Spinal cord (tissue), 9 donors: ENCODE measurements at regions not wholly inside any gene's neighbourhood (a gene's known extent, or its start where the extent isn't known, plus 50 kb on each side); places are given as distances from the start of the nearest gene placed in this dataset.
"Not testable (repeated sequence)": the region's sequence is repeated elsewhere in the genome, so short reads cannot be mapped to it uniquely, and the experiment has no call there.

Experiments
- DNase-seq, 6 donors: peaks; one replicate each; pipeline versions ENCODE4 v3.0.0 to v3.0.0-alpha.2; 2013 to 2015; ENCODE audit warnings: low spot score in 6 of 6, low read depth in 4 of 6
- H3K27ac ChIP-seq: one replicate; pipeline ENCODE4 v1.5.1; 2013; ENCODE audit warnings: low read depth, low read length, control low read depth
- H3K27me3 ChIP-seq: one replicate; pipeline ENCODE4 v1.6.1; 2013; ENCODE audit warnings: low read length; ENCODE audit not compliant: control insufficient read depth, insufficient read depth
- H3K36me3 ChIP-seq: one replicate; pipeline ENCODE4 v1.6.1; 2013; ENCODE audit warnings: low read length; ENCODE audit not compliant: control insufficient read depth, insufficient read depth
- H3K4me1 ChIP-seq: one replicate; pipeline ENCODE4 v1.6.1; 2013; ENCODE audit warnings: low read length; ENCODE audit not compliant: control insufficient read depth, insufficient read depth
- H3K4me3 ChIP-seq: one replicate; pipeline ENCODE4 v1.5.1; 2013; ENCODE audit warnings: low read depth, low read length, control low read depth
- H3K9me3 ChIP-seq: one replicate; pipeline ENCODE4 v1.6.1; 2013; ENCODE audit warnings: low read length; ENCODE audit not compliant: control insufficient read depth, insufficient read depth
- whole genome bisulfite sequencing: methylation state at CpG from one replicate; pipeline ENCODE4 v1.1.5; 2013; ENCODE audit warnings: missing lambda C conversion rate; ENCODE audit not compliant: insufficient coverage; 5-methylcytosine and 5-hydroxymethylcytosine counted together
- donor health status: healthy.

DNA sequence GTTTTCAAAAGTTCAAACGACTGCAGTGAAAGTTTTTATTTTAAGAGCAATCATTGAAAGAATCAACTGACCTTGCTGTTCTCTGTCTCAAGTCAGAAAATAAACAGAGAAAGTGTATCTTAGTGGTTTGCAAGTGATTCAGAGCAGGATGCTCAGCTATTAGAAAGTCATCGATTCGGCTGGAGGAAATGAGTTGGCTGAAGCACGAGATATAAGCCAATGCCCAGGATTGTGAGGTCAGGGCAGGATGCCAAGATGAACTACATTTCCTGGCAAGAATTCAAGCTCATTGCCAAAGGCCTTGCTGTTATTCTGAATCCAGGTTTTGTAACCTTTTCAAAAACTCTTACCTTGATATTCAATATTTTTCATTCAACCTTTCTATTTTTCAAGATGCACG lies 541.4 kb upstream of the BOD1L1 start:
- Histone ChIP-seq H3K4me3 (no peak overlapping the region), H3K27ac (no peak overlapping the region), H3K9me3 (no peaks in the 10 kb centered on the region), H3K36me3 (no peaks in the 10 kb centered on the region), H3K4me1 (no peaks in the 10 kb centered on the region), H3K27me3 (no peaks in the 10 kb centered on the region)
- peak in 2 of 6 donors; percentile 61 to 79 for DNase-seq
- 13% methylated on average over 4 of the region's 5 CpGs for WGBS

DNA sequence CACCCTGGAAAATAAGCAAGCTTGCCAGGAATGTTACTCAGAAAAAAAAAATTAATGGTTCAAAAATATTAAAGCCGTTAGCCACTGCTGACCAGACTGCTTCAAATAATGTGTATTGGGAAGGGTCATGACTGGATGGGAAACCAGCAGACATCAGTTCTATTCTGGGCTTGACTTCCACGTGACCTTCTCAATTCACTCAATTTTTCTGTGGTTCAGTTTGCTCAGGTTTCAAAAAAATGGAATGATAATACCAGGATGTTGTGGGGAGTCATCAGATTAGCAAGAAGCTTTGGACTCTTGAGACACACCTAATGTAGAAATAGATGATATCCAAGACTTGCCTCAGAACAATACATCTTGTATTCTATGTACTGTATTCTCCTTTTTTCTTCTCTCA lies 541.9 kb upstream of the BOD1L1 start:
- Histone ChIP-seq H3K27me3 (no peaks in the 10 kb centered on the region), H3K27ac (no peak overlapping the region), H3K4me3 (no peak overlapping the region), H3K36me3 (no peaks in the 10 kb centered on the region), H3K9me3 (no peaks in the 10 kb centered on the region), H3K4me1 (no peaks in the 10 kb centered on the region)
- DNase-seq = no peak
- WGBS = 33% methylated on average over 1 of the region's 2 CpGs

DNA sequence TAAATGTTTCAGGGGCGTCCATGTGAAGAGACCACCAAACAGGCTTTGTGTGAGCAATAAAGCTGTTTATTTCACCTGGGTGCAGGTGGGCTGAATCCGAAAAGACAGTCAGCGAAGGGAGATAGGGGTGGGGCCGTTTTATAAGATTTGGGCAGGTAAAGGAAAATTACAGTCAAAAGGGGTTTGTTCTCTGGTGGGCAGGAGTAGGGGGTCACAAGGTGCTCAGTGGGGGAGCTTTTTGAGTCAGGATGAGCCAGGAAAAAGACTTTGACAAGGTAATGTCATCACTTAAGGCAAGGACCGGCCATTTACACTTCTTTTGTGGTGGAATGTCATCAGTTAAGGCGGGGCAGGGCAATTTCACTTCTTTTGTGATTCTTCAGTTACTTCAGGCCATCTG lies 542.4 kb upstream of the BOD1L1 start:
- not testable (repeated sequence) for H3K4me1 ChIP-seq, H3K4me3 ChIP-seq, H3K27me3 ChIP-seq, H3K36me3 ChIP-seq, DNase-seq, H3K9me3 ChIP-seq, H3K27ac ChIP-seq
- 83% methylated on average over 4 of the region's 6 CpGs for WGBS

DNA sequence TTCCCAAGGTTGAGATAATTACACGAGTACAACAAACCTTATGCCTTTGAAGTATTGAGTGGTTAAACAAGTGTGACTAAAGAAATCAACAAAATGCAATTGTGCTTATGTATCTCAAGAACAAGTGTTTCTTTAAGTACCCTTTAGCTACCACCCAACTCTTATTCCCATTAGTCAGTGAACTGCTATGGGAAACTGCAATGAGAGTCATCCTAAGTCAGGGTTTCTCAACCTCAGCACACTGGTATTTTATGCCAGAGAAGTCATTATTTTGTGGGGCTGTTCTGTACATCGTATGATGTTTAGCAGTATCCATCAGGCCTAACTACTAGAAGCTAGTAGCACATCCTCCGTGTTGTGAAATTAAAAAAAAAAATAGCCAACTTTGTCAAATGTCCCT lies 549.1 kb upstream of the BOD1L1 start:
- Histone ChIP-seq H3K27ac (no peak overlapping the region), H3K9me3 (no peaks in the 10 kb centered on the region), H3K27me3 (no peaks in the 10 kb centered on the region), H3K4me3 (no peak overlapping the region), H3K4me1 (no peaks in the 10 kb centered on the region), H3K36me3 (no peaks in the 10 kb centered on the region)
- no peak for DNase-seq
- WGBS = 100% methylated on average over 1 of the region's 3 CpGs

DNA sequence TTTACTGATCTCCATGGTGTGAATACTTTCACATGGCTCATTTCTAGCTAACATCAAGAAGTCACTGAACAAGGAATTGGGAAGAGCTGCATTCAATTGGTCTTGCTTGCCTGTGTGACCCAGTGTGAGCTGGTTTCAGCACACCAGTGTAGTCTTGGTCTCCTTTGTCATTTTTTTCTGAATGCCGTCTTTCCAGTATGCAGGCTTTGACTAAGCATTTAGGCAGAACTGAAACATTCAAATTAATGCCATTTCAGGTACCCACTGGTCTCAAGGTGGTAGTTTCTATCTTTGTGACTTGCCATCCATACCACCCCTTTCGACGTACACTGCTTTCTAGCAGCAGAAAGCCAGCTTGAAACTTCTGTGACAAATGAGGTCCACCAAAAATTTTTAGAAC lies 550.5 kb upstream of the BOD1L1 start:
- Histone ChIP-seq H3K9me3 (no peaks in the 10 kb centered on the region), H3K36me3 (no peaks in the 10 kb centered on the region), H3K4me3 (no peak overlapping the region), H3K27me3 (no peaks in the 10 kb centered on the region), H3K4me1 (no peaks in the 10 kb centered on the region), H3K27ac (no peak overlapping the region)
- 100% methylated on average over 1 of the region's 3 CpGs for WGBS
- no peak for DNase-seq

DNA sequence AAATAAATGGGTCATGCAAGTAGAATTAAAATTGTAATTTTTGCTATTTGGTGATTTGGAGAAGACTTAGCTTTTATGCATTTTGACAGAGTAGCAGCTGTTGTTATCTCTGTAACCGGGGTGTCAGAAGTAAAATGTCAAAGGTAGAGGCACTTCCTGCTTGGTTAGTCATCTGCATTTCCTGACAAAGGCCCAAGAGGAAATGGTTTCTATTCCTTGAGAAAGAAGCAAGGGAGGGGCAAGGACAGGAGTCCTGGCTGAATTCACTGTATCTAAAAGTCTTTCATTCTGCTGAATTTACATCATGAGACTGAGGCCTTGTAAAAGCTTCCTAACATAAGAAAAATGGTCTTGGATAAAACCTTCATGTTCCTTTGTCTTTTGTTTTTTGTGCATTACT lies 550.9 kb upstream of the BOD1L1 start:
- no peak for DNase-seq
- Histone ChIP-seq H3K27ac (no peak overlapping the region), H3K4me3 (no peak overlapping the region), H3K9me3 (no peaks in the 10 kb centered on the region), H3K27me3 (no peaks in the 10 kb centered on the region), H3K36me3 (no peaks in the 10 kb centered on the region), H3K4me1 (no peaks in the 10 kb centered on the region)
- WGBS = 86% methylated on average over 1 of the region's 1 CpG

DNA sequence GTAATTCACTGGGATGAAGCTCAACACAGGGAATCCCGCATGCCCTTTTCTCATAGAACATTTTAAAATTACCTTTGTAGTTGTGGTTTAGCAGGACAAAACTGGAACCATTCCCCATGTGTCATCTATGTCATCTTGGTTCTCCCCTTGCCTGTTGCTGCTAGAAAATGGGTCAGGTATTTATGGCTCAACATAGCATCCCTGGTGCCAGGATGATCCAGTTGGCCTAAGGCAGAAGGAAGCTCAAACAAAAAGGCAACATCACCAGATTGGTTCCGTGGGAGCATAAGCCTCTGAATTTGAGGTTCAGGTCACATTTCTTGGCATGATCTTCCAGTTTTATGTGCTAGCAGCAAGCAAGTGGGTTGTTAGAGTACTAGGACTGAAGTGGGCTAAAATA lies 552.6 kb upstream of the BOD1L1 start:
- Histone ChIP-seq H3K36me3 (no peaks in the 10 kb centered on the region), H3K9me3 (no peaks in the 10 kb centered on the region), H3K4me1 (no peaks in the 10 kb centered on the region), H3K27ac (no peak overlapping the region), H3K27me3 (no peaks in the 10 kb centered on the region), H3K4me3 (no peak overlapping the region)
- no CpG with 5 or more reads among the region's 2 CpGs for WGBS
- DNase-seq = no peak

DNA sequence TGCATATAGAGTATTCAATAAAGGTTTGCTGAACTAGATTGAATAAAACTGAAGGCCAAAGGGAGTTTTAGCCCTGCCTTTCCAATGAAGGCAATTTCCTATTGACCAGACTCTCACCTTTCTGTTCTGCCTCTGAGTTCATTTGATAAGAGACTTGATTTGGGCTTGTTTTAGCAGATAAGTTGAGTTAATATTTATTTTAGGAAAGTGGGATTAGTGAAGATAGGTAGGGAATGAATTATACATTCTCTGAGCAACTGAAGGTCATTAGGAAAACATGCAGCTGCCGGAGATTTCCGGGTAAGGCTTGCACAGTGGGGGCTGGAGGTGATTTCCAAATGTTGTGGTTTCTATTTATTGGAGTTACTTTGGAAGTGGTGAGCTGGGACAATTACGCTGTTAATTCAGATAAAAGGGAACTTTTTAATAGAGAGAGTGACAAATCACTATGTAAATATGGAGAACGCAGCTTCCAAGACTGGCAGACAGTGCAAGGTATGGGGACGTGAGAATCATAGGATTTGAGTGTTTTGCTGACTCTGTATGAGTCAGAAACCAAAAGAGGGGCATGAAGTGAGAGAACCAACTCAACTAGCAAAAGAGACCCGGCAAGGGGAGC lies 553.6 kb upstream of the BOD1L1 start:
- Histone ChIP-seq H3K4me1 (no peaks in the 10 kb centered on the region), H3K36me3 (no peaks in the 10 kb centered on the region), H3K4me3 (no peak overlapping the region), H3K27me3 (no peaks in the 10 kb centered on the region), H3K9me3 (no peaks in the 10 kb centered on the region), H3K27ac (no peak overlapping the region)
- DNase-seq = no peak
- 61% methylated on average over 6 of the region's 6 CpGs for WGBS

DNA sequence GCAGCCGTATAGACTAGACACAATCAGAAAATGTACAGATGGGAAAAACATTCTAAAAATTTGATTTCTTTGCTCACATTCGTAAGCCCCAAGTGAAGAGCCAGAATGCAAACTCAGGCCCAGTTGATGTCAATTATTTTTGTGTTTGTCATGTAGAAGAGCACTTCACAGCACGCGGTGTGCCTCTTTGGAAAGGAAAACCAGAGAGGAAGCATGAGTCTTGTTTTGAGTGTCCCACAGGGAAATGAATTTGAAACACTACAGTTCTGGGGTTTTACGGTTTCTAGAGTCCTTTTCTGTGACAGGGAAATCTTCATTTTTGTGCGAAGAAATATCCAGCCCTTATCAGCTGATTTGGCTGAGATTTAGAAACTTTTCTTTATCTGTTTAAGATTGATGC lies 554.6 kb upstream of the BOD1L1 start:
- Histone ChIP-seq H3K36me3 (no peaks in the 10 kb centered on the region), H3K27me3 (no peaks in the 10 kb centered on the region), H3K27ac (no peak overlapping the region), H3K4me3 (no peak overlapping the region), H3K9me3 (no peaks in the 10 kb centered on the region), H3K4me1 (no peaks in the 10 kb centered on the region)
- 90% methylated on average over 5 of the region's 6 CpGs for WGBS
- no peak for DNase-seq

DNA sequence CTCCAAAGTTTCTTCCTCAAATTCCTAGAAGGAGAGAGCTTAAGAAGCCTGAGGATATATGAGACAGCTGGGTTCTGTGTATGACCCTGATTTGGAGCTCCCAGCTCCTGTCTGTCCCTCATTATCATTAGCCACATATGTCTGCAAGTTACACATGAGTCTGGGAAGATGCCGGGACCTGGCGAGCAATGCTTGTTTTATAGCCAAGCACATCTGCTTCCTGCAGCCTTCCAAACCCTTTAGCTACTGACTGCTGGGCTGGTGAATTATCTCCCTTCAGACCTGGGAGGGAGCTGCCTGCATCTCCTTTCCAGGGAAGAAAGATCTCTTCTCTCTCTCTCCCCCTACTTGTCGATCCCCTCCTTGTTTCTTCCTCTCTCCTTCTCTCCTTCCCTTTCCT lies 556.7 kb upstream of the BOD1L1 start:
- Histone ChIP-seq H3K4me3 (no peak overlapping the region), H3K27ac (no peak overlapping the region), H3K27me3 (no peaks in the 10 kb centered on the region), H3K9me3 (no peaks in the 10 kb centered on the region), H3K4me1 (no peaks in the 10 kb centered on the region), H3K36me3 (no peaks in the 10 kb centered on the region)
- WGBS = 0% methylated on average over 2 of the region's 3 CpGs
- DNase-seq = peak; percentile 33 to 94 (median 60)
